Thyroid gland (tissue), 4 donors: ENCODE measurements at regions not wholly inside any gene's neighbourhood (a gene's known extent, or its start where the extent isn't known, plus 50 kb on each side); places are given as distances from the start of the nearest gene placed in this dataset.

ENCODE experiments used
- DNase-seq, 2 donors: peaks; one replicate each; pipeline ENCODE4 v3.0.0-alpha.2; 2019
- H3K27ac ChIP-seq, 3 donors: fragments of 200-600 bp; sonication (generic); 1 replicate in 2 of 3; 2 replicates in 1 of 3; pipeline ENCODE4 v1.5.1; 2016 to 2019; ENCODE audit warnings: mild to moderate bottlenecking in 1 of 3, moderate library complexity in 1 of 3
- H3K27me3 ChIP-seq: fragments of 200-600 bp; sonication (generic); one replicate; pipeline ENCODE4 v1.5.1; 2019
- H3K36me3 ChIP-seq, 2 donors: fragments of 200-600 bp; sonication (generic); one replicate each; pipeline ENCODE4 v1.5.1; 2016 to 2019
- H3K4me1 ChIP-seq, 2 donors: fragments of 200-600 bp; sonication (generic); one replicate each; pipeline ENCODE4 v1.5.1; 2017 to 2019
- H3K4me3 ChIP-seq, 3 donors: fragments of 200-600 bp; sonication (generic); replicated peaks in 1 of 3; 1 replicate in 2 of 3; 2 replicates in 1 of 3; pipeline ENCODE4 v1.5.1; 2016; ENCODE audit warnings: mild to moderate bottlenecking in 1 of 3
- H3K9me3 ChIP-seq: fragments of 200-600 bp; sonication (generic); one replicate; pipeline ENCODE4 v1.5.1; 2017
- POLR2A ChIP-seq, 2 donors: fragments of 450-650 bp; IDR thresholded peaks; one replicate each; pipeline ENCODE4 v1.6.1; 2017; ENCODE audit warnings: antibody characterized with exemption in 2 of 2, mild to moderate bottlenecking in 2 of 2, moderate library complexity in 1 of 2
- WGBS, 2 donors: methylation state at CpG; one replicate each; pipeline ENCODE4 v1.1.5; 2017; 5-methylcytosine and 5-hydroxymethylcytosine counted together
- intact Hi-C: fragments of 100-400 bp; cut with DNase I; formaldehyde crosslinking; loops from one replicate; pipeline ENCODE4 v1.15.1; 2023
- TF ChIP-seq, protein P1 (sequence below), 6 experiments: fragments of 200-600 bp in 3 of 6; fragments of 450-650 bp in 3 of 6; sonication (generic) in 3 of 6; IDR thresholded peaks; one replicate each; pipeline ENCODE4 v1.5.1; 2016 to 2019; ENCODE audit warnings: antibody characterized with exemption in 6 of 6, mild to moderate bottlenecking in 2 of 6, inconsistent platforms in 1 of 6, moderate library complexity in 1 of 6

DNA sequence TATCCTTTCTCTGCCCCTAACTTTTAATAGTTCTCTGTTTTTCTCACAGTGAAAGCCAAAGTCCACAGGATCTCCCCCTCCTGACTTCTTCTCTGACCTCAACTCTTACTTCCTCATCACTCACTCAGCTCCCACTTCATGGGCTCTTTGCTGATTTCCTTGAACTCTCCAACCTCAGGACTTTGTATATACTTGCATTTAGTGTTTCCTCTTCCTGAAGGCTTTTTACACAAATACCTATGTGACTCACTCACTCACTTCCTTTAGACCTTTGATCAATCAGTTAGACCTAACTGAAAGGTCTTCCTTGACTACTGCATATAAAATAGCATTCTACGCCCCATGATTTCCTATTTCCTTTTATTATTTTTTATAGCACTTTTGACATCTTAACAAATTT lies 233.1 kb upstream of the MEX3C start:
- WGBS, 2 donors, result 81 to 89% methylated on average over 1 of the region's 1 CpG
- no peaks in the 10 kb centered on the region for H3K9me3 ChIP-seq
- H3K4me3 ChIP-seq, result no peak overlapping the region
- no peaks in the 10 kb centered on the region for H3K4me1 ChIP-seq
- H3K36me3 ChIP-seq, result no peaks in the 10 kb centered on the region
- no peaks in the 10 kb centered on the region for H3K27me3 ChIP-seq
- H3K27ac ChIP-seq, result no peak overlapping the region
- intact Hi-C loops, result no loop called here
- DNase-seq, result no peak
- TF ChIP-seq, protein P1, sequence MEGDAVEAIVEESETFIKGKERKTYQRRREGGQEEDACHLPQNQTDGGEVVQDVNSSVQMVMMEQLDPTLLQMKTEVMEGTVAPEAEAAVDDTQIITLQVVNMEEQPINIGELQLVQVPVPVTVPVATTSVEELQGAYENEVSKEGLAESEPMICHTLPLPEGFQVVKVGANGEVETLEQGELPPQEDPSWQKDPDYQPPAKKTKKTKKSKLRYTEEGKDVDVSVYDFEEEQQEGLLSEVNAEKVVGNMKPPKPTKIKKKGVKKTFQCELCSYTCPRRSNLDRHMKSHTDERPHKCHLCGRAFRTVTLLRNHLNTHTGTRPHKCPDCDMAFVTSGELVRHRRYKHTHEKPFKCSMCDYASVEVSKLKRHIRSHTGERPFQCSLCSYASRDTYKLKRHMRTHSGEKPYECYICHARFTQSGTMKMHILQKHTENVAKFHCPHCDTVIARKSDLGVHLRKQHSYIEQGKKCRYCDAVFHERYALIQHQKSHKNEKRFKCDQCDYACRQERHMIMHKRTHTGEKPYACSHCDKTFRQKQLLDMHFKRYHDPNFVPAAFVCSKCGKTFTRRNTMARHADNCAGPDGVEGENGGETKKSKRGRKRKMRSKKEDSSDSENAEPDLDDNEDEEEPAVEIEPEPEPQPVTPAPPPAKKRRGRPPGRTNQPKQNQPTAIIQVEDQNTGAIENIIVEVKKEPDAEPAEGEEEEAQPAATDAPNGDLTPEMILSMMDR (IDR thresholded peaks at IDR 0.05), result no peak
- no peak for TF ChIP-seq POLR2A (IDR thresholded peaks at IDR 0.05)

DNA sequence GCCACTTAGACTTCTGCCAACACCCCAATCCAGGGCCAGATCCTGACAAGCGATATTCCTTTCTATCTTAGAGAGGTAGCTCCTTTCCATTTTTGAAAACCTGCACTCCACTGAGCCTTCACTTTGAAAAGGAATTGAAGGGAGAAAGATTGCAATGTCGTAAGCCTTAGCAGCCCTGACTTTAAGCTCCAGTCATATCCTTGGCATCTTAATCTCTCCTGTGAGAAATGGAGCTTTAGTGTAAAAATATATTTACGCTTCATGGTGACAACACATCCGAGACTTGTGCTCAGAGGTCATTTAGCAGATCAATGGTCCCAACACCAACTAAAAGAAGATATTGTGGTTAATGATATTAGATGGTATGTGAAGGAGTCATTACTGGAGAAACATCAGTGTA lies 235.8 kb upstream of the MEX3C start:
- intact Hi-C loops, result no loop called here
- Histone ChIP-seq H3K9me3 (no peaks in the 10 kb centered on the region), H3K27me3 (no peaks in the 10 kb centered on the region), H3K27ac (no peak overlapping the region), H3K4me3 (no peak overlapping the region), H3K4me1 (no peaks in the 10 kb centered on the region), H3K36me3 (no peaks in the 10 kb centered on the region)
- no peak for DNase-seq
- TF ChIP-seq, protein P1 (IDR thresholded peaks at IDR 0.05), result no peak
- TF ChIP-seq POLR2A (IDR thresholded peaks at IDR 0.05), result no peak
- WGBS, 2 donors, result 96% methylated on average over 4 of the region's 4 CpGs

DNA sequence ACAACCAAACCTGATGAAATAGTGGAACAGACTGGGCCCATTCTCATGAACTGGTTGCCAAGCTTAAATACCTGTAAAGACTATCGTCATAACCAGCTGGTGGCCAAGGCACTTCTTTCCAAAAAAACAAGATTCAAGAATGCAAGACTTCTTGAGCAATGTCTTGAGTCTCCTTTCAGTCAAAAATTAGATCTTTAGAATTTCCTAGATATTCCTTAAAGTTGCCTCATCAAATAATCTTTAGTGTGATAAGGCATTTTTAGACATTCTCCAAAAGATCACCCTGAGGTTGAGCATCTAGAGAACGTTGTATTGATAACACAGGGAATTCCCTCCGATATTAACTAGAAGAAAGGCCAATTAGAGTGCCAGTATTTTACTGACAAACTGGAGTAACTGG lies 236.4 kb upstream of the MEX3C start:
- intact Hi-C loops, result no loop called here
- no peak for TF ChIP-seq POLR2A (IDR thresholded peaks at IDR 0.05)
- H3K4me1 ChIP-seq, result no peaks in the 10 kb centered on the region
- no peak overlapping the region for H3K4me3 ChIP-seq
- no peaks in the 10 kb centered on the region for H3K36me3 ChIP-seq
- DNase-seq, result no peak
- no peak overlapping the region for H3K27ac ChIP-seq
- no peaks in the 10 kb centered on the region for H3K27me3 ChIP-seq
- no peaks in the 10 kb centered on the region for H3K9me3 ChIP-seq
- WGBS, 2 donors, result 85 to 86% methylated on average over 3 of the region's 3 CpGs

DNA sequence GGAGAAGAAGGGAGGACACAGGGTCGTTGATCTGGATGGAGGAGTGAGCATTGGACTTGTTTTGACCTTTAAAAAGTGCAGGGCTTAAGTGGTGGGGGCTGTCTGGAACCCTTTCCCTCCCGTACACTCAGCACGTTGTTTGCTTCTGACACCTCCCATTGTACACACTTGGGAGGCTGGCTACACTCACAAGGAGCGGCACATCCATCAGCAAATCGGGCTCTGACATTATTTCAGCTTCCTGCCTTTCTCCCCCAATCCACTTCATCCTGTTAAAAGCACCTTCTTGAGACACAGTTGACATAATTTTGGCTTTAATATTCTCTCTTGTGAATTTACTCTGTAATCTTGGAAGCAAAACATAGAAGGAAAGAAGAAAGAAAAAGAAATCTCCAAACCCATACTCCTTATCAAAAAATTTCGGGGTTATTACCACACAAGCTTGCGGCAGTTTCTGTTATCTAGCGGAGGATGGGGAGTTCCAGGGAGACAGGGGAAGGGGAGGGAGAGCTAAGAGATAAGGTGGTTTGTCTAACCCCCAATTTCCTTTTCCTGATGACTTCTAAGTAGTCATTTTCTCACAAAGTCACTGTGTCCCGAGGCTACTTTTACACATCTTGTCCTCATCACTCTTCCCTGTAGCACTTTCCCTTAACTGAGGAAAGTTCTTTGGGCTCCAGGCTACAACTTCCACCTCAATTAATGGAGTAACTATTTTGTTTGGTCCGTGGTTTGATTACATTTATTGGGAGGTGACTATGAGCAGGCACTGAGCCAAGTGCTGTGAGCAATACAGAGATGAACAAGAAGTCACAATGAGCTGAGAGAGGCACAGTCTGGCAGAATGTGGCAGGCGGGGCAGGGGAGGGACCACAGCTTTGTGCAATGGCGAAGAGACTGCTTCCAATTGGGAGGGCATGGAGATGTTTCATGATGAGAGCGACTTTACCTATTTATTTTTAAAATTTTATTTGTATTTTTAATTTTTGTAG lies 240.1 kb upstream of the MEX3C start:
- no peak for TF ChIP-seq POLR2A (IDR thresholded peaks at IDR 0.05)
- TF ChIP-seq, protein P1 (IDR thresholded peaks at IDR 0.05), result no peak
- DNase-seq, result peak; percentile 4 to 6
- Histone ChIP-seq H3K36me3 (no peaks in the 10 kb centered on the region), H3K27me3 (no peaks in the 10 kb centered on the region), H3K9me3 (no peaks in the 10 kb centered on the region), H3K27ac (no peak overlapping the region), H3K4me3 (no peak overlapping the region), H3K4me1 (peaks cover 0 to 4% of the 10 kb centered on the region in 2 donors)
- WGBS, 2 donors, result 37 to 40% methylated on average over 13 of the region's 13 CpGs
- intact Hi-C loops, result no loop called here

DNA sequence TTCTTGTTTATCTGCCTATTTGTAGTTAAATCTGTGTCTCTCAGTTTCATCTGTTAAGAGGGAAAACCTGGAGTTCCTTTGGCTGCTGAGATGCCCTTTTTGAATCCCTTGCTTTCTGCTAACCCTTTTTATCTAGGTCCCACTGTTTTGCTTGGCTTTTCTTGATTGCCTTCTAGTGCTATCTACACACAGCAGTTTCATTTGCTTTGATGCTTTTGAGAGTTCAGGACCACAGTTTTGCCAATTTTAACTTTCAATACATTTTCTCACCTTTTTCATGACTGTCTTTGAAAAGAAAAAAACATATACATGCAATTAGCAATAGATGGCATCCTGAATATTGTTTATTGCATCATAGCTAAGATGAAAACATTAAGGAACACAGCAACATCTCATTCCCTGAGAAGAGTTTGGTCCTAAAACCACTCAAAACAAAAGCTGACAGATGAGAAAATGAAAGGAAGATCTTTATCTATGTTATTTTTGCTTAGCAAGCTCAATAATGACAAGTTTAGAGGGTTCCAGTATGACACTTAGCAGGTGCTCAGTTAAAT lies 241.4 kb upstream of the MEX3C start:
- Histone ChIP-seq H3K36me3 (no peaks in the 10 kb centered on the region), H3K4me1 (peaks cover 0 to 4% of the 10 kb centered on the region in 2 donors), H3K9me3 (no peaks in the 10 kb centered on the region), H3K27me3 (no peaks in the 10 kb centered on the region), H3K27ac (no peak overlapping the region), H3K4me3 (no peak overlapping the region)
- intact Hi-C loops, result no loop called here
- DNase-seq, result no peak
- TF ChIP-seq, protein P1 (IDR thresholded peaks at IDR 0.05), result no peak
- TF ChIP-seq POLR2A (IDR thresholded peaks at IDR 0.05), result no peak
